HCT116 (cell line): ENCODE measurements at regions not wholly inside any gene's neighbourhood (a gene's known extent, or its start where the extent isn't known, plus 50 kb on each side); places are given as distances from the start of the nearest gene placed in this dataset.

Source experiments
- ATAC-seq: fragments of 200-7000 bp; cut with Tn5 transposase; 2 replicates; pipeline ENCODE4 v1.9.1; 2020; ENCODE audit warnings: mild to moderate bottlenecking, moderate library complexity
- BruUV-seq: library from RNA; stranded (reverse); fragments of 400-500 nt; replicated peaks from 2 replicates; lab custom pipeline; 2021; lab: Mats Ljungman, UMichigan
- CTCF ChIA-PET: fragments of 300-600 bp; sonication (Branson Sonifier 250); formaldehyde crosslinking; loops from one replicate; lab custom pipeline; 2021; ENCODE audit warnings: antibody characterized with exemption; lab: Charles Lee
- POLR2A ChIA-PET: fragments of 300-600, 350-600 bp; sonication (Branson Sonifier 250); formaldehyde crosslinking; loops from one replicate; lab custom pipeline; 2021; ENCODE audit warnings: antibody characterized with exemption; lab: Charles Lee
- RAD21 ChIA-PET, 2 experiments: fragments of 300-600 bp; sonication (Branson Sonifier 250); formaldehyde crosslinking; loops; one replicate each; lab custom pipeline; 2023; ENCODE audit warnings: low total read pairs in 2 of 2; ENCODE audit not compliant: uncharacterized antibody in 2 of 2, unreplicated experiment in 2 of 2, low non-redundant PET in 1 of 2; lab: Charles Lee
- DNase-seq: peaks from one replicate; pipeline ENCODE4 v3.0.0-alpha.2; 2010; ENCODE audit warnings: low read depth, low spot score
- H2AFZ ChIP-seq: fragments of 200-600 bp; shearing (Covaris generic), sonication (generic); 2 replicates; pipeline ENCODE4 v1.6.1; 2017; ENCODE audit warnings: low read depth, mixed run types, mixed read lengths, antibody characterized with exemption, low read length; ENCODE audit not compliant: poor library complexity, severe bottlenecking
- H3K27ac ChIP-seq: 2 replicates; pipeline ENCODE4 v1.5.1; 2012; ENCODE audit warnings: low read depth, low read length
- H3K27me3 ChIP-seq: fragments of 200-600 bp; sonication (generic); 2 replicates; pipeline ENCODE4 v1.6.1; 2016; ENCODE audit warnings: mixed run types, low read length, mixed read lengths; ENCODE audit not compliant: insufficient read depth
- H3K36me3 ChIP-seq, 2 experiments: fragments of 200-500 bp in 1 of 2; fragments of 200-600 bp in 1 of 2; sonication (Bioruptor generic) in 1 of 2; sonication (generic) in 1 of 2; 2 replicates each; pipeline versions ENCODE4 v1.5.1 to v1.6.1; 2014 to 2016; ENCODE audit warnings: low read length in 2 of 2, inconsistent platforms in 1 of 2, mixed read lengths in 1 of 2, mixed run types in 1 of 2; ENCODE audit not compliant: insufficient read depth in 2 of 2, control insufficient read depth in 1 of 2
- H3K4me1 ChIP-seq, 2 experiments: fragments of 200-600 bp in 1 of 2; sonication (generic) in 1 of 2; 2 replicates each; pipeline versions ENCODE4 v1.5.1 to v1.6.1; 2012 to 2017; ENCODE audit warnings: low read length in 2 of 2, inconsistent platforms in 1 of 2, mild to moderate bottlenecking in 1 of 2, mixed read lengths in 1 of 2, mixed run types in 1 of 2, moderate library complexity in 1 of 2; ENCODE audit not compliant: insufficient read depth in 2 of 2, control insufficient read depth in 1 of 2
- H3K4me2 ChIP-seq: fragments of 200-600 bp; sonication (generic); 2 replicates; pipeline ENCODE4 v1.6.1; 2017; ENCODE audit warnings: mixed run types, low read length, mixed read lengths
- H3K4me3 ChIP-seq, 2 experiments: fragments of 200-600 bp in 1 of 2; sonication (generic) in 1 of 2; replicated peaks in 1 of 2; 2 replicates each; pipeline ENCODE4 v1.5.1; 2011 to 2016; ENCODE audit warnings: low read length in 2 of 2, control low read depth in 1 of 2, low read depth in 1 of 2, mild to moderate bottlenecking in 1 of 2, mixed read lengths in 1 of 2, mixed run types in 1 of 2
- H3K79me2 ChIP-seq: fragments of 200-600 bp; sonication (generic); 2 replicates; pipeline ENCODE4 v1.6.1; 2017; ENCODE audit warnings: mild to moderate bottlenecking, mixed run types, low read length, moderate library complexity, mixed read lengths; ENCODE audit not compliant: insufficient read depth
- H3K9ac ChIP-seq: fragments of 200-600 bp; sonication (generic); 2 replicates; pipeline ENCODE4 v1.6.1; 2016; ENCODE audit warnings: low read length, mixed read lengths
- H3K9me2 ChIP-seq: fragments of 200-600 bp; sonication (generic), shearing (Covaris generic); 2 replicates; pipeline ENCODE4 v1.6.1; 2017; ENCODE audit warnings: mixed run types, mild to moderate bottlenecking, moderate library complexity; ENCODE audit not compliant: insufficient read depth
- H3K9me3 ChIP-seq, 2 experiments: fragments of 200-500 bp in 1 of 2; fragments of 200-600 bp in 1 of 2; sonication (Bioruptor generic) in 1 of 2; sonication (generic) in 1 of 2; 2 replicates each; pipeline ENCODE4 v1.6.1; 2014 to 2017; ENCODE audit warnings: low read length in 2 of 2, mixed read lengths in 2 of 2, inconsistent platforms in 1 of 2, low read depth in 1 of 2, mild to moderate bottlenecking in 1 of 2, mixed run types in 1 of 2, moderate library complexity in 1 of 2; ENCODE audit not compliant: control insufficient read depth in 1 of 2, insufficient read depth in 1 of 2
- H4K20me1 ChIP-seq: fragments of 200-600 bp; sonication (generic), shearing (Covaris generic); 2 replicates; pipeline ENCODE4 v1.6.1; 2017; ENCODE audit warnings: mixed run types, mild to moderate bottlenecking, moderate library complexity; ENCODE audit not compliant: insufficient read depth
- CBX3 ChIP-seq: IDR thresholded peaks from 2 replicates; pipeline ENCODE4 v1.6.1; 2012; ENCODE audit warnings: low read depth
- CTCF ChIP-seq, 3 experiments: fragments of 200-600 bp in 1 of 3; sonication (generic) in 1 of 3; IDR thresholded peaks in 2 of 3; conservative IDR thresholded peaks in 1 of 3; 2 replicates each; pipeline ENCODE4 v1.5.1; 2012 to 2017; ENCODE audit warnings: low read depth in 2 of 3, low read length in 2 of 3, antibody characterized with exemption in 1 of 3, borderline replicate concordance in 1 of 3, control low read depth in 1 of 3, mild to moderate bottlenecking in 1 of 3, mixed read lengths in 1 of 3, mixed run types in 1 of 3, moderate library complexity in 1 of 3; ENCODE audit not compliant: insufficient read depth in 1 of 3
- EZH2phosphoT487 ChIP-seq: fragments of 200-600 bp; IDR thresholded peaks from 2 replicates; pipeline ENCODE4 v1.6.1; 2018; ENCODE audit warnings: antibody characterized with exemption, borderline replicate concordance
- POLR2A ChIP-seq: IDR thresholded peaks from 2 replicates; pipeline ENCODE4 v1.7.0; 2011; ENCODE audit warnings: borderline replicate concordance; ENCODE audit not compliant: insufficient read depth, insufficient read length; ENCODE audit errors: extremely low read depth
- POLR2AphosphoS5 ChIP-seq: IDR thresholded peaks from 2 replicates; pipeline ENCODE4 v1.6.1; 2011; ENCODE audit warnings: mild to moderate bottlenecking, low read depth, low read length, moderate library complexity
- ZFX ChIP-seq: fragments of 450-650 bp; IDR thresholded peaks from 2 replicates; pipeline ENCODE4 v1.6.1; 2017
- intact Hi-C: fragments of 100-400 bp; cut with micrococcal nuclease; formaldehyde crosslinking; loops from 2 replicates; pipeline ENCODE4 v1.10.0; 2022

GRCh38 chr4:19193274-19193981 lies 1058.3 kb upstream of the SLIT2 start:
- H3K9ac ChIP-seq = no peak overlapping the region
- POLR2A ChIA-PET = no interaction called here
- H3K9me2 ChIP-seq = no peaks in the 10 kb centered on the region
- H3K9me3 ChIP-seq = no peaks in the 10 kb centered on the region
- H3K4me3 ChIP-seq = no peak overlapping the region
- no peak overlapping the region for H2AFZ ChIP-seq
- H3K79me2 ChIP-seq = no peaks in the 10 kb centered on the region
- no peaks in the 10 kb centered on the region for H4K20me1 ChIP-seq
- no peak overlapping the region for H3K4me2 ChIP-seq
- no TSS peak for BruUV-seq
- no peaks in the 10 kb centered on the region for H3K36me3 ChIP-seq
- H3K27me3 ChIP-seq = no peaks in the 10 kb centered on the region
- no peak for DNase-seq
- no peak overlapping the region for H3K27ac ChIP-seq
- RAD21 ChIA-PET = no interaction called here
- ATAC-seq = no peak
- H3K4me1 ChIP-seq = no peaks in the 10 kb centered on the region
- intact Hi-C loops = no loop called here
- TF ChIP-seq POLR2A = no peak
- no peak for TF ChIP-seq POLR2AphosphoS5
- no peak for TF ChIP-seq ZFX
- TF ChIP-seq CTCF (IDR thresholded peaks at IDR 0.05 in 2 of 3, conservative IDR thresholded peaks at IDR 0.05 in 1 of 3; ENCODE audit: borderline replicate concordance in 1 of 3, insufficient read depth in 1 of 3, low read depth in 2 of 3, low read length in 2 of 3) = no peak
- CTCF ChIA-PET = no interaction called here

DNA sequence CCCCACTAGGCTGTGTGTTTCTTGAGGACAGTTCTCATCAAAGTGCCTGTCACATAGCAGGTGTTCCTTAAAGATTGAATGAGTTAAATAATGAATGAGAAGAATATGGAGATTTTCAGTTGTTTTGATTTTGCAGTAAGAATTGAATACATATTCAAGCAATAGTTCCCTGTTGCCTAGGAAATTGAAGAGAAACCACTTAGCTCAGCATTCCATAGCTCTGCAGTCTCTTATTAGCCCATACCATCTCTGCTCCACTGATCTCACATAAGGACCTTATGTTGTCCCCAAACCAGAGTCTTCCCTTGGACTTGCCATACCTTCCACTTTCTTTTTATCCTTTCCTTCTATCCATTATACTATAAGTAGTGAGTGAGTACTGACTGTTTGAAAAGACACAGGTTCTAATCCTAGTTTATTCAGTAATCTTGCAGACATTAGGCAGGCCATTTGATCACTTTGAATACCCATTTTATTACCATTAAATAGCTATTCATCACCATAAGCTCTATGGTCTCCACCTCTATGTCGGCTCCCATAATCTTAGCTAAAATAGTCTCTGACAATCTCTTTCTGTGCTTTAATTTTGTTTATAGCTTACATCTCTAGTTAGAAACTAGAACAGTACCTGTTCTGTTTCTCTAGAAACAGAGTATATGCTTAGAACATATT lies 1059.6 kb upstream of the SLIT2 start:
- H3K4me1 ChIP-seq = no peaks in the 10 kb centered on the region
- POLR2A ChIA-PET = no interaction called here
- H2AFZ ChIP-seq = no peak overlapping the region
- no peaks in the 10 kb centered on the region for H4K20me1 ChIP-seq
- RAD21 ChIA-PET = no interaction called here
- H3K9me2 ChIP-seq = no peaks in the 10 kb centered on the region
- CTCF ChIA-PET = no interaction called here
- H3K27me3 ChIP-seq = no peaks in the 10 kb centered on the region
- no peak overlapping the region for H3K4me2 ChIP-seq
- intact Hi-C loops = no loop called here
- TF ChIP-seq CBX3 (no peak), CTCF (IDR thresholded peaks at IDR 0.05 in 2 of 3, conservative IDR thresholded peaks at IDR 0.05 in 1 of 3; ENCODE audit: borderline replicate concordance in 1 of 3, insufficient read depth in 1 of 3, low read depth in 2 of 3, low read length in 2 of 3) (no peak), EZH2phosphoT487 (no peak)
- DNase-seq = no peak
- H3K9ac ChIP-seq = no peak overlapping the region
- H3K79me2 ChIP-seq = no peaks in the 10 kb centered on the region
- no peaks in the 10 kb centered on the region for H3K9me3 ChIP-seq
- H3K27ac ChIP-seq = no peak overlapping the region
- no peak overlapping the region for H3K4me3 ChIP-seq
- ATAC-seq = no peak
- BruUV-seq = no TSS peak
- no peaks in the 10 kb centered on the region for H3K36me3 ChIP-seq
